Ecto neural progenitor cell (in vitro differentiated cells): ENCODE measurements at regions not wholly inside any gene's neighbourhood (a gene's known extent, or its start where the extent isn't known, plus 50 kb on each side); places are given as distances from the start of the nearest gene placed in this dataset.

ENCODE experiments used
- DNase-seq: peaks from one replicate; pipeline ENCODE4 v3.0.0-alpha.2; 2018; ENCODE audit warnings: low spot score

- DNase-seq = no peak
Measured at GRCh38 chr5:58248221-58248620, 211.7 kb downstream of the PLK2 start.

GRCh38 chr5:58246461-58246944 lies 213.4 kb downstream of the PLK2 start:
- DNase-seq = no peak

- DNase-seq = no peak
Measured at GRCh38 chr5:58245476-58245840, 214.4 kb downstream of the PLK2 start.

- DNase-seq = no peak
Measured at GRCh38 chr5:58244819-58245475, 214.9 kb downstream of the PLK2 start.

- DNase-seq = no peak
Measured at GRCh38 chr5:58241389-58241788, 218.5 kb downstream of the PLK2 start.

GRCh38 chr5:58240322-58240721 lies 219.6 kb downstream of the PLK2 start:
- no peak for DNase-seq

- no peak for DNase-seq
Measured at GRCh38 chr5:58239731-58240130, 220.2 kb downstream of the PLK2 start.

- DNase-seq = no peak
Measured at GRCh38 chr5:58239045-58239444, 220.8 kb downstream of the PLK2 start.

- DNase-seq = no peak
Measured at GRCh38 chr5:58236498-58236897, 223.4 kb downstream of the PLK2 start.

GRCh38 chr5:58235299-58235698 lies 224.6 kb downstream of the PLK2 start:
- no peak for DNase-seq

- no peak for DNase-seq
Measured at GRCh38 chr5:58232130-58232529, 227.8 kb downstream of the PLK2 start.

- no peak for DNase-seq
Measured at GRCh38 chr5:58231041-58231440, 228.8 kb downstream of the PLK2 start.

GRCh38 chr5:58228896-58229295 lies 231.0 kb downstream of the PLK2 start:
- DNase-seq = no peak

GRCh38 chr5:58227858-58228257 lies 232.0 kb downstream of the PLK2 start:
- no peak for DNase-seq

- DNase-seq = no peak
Measured at GRCh38 chr5:58224661-58225060, 235.2 kb downstream of the PLK2 start.

- no peak for DNase-seq
Measured at GRCh38 chr5:58224221-58224620, 235.7 kb downstream of the PLK2 start.

- no peak for DNase-seq
Measured at GRCh38 chr5:58215364-58215763, 244.5 kb downstream of the PLK2 start.

GRCh38 chr5:58211441-58211840 lies 248.4 kb downstream of the PLK2 start:
- no peak for DNase-seq

GRCh38 chr5:58208674-58209073 lies 251.2 kb downstream of the PLK2 start:
- no peak for DNase-seq

GRCh38 chr5:58207076-58207475 lies 252.8 kb downstream of the PLK2 start:
- no peak for DNase-seq

GRCh38 chr5:58204966-58205365 lies 254.9 kb downstream of the PLK2 start:
- no peak for DNase-seq

- no peak for DNase-seq
Measured at GRCh38 chr5:58202941-58203444, 256.9 kb downstream of the PLK2 start.

- DNase-seq = no peak
Measured at GRCh38 chr5:58201922-58202648, 257.8 kb downstream of the PLK2 start.

- DNase-seq = no peak
Measured at GRCh38 chr5:58200451-58200850, 259.4 kb downstream of the PLK2 start.
